Urothelium cell line (cell line): ENCODE measurements at regions not wholly inside any gene's neighbourhood (a gene's known extent, or its start where the extent isn't known, plus 50 kb on each side); places are given as distances from the start of the nearest gene placed in this dataset.
A peak's percentile ranks its signal among the peaks of the same experiment; 100 is the strongest.
"Not testable (repeated sequence)": the region's sequence is repeated elsewhere in the genome, so short reads cannot be mapped to it uniquely, and the experiment has no call there.

ENCODE experiments used
- DNase-seq: peaks from one replicate; pipeline ENCODE4 v3.0.0; 2011; ENCODE audit warnings: low spot score, mixed read lengths
- FAIRE-seq: peaks from 2 replicates; lab custom pipeline; 2011; peaks lifted over from hg19 to GRCh38; lab: Jason Lieb, UNC

DNA sequence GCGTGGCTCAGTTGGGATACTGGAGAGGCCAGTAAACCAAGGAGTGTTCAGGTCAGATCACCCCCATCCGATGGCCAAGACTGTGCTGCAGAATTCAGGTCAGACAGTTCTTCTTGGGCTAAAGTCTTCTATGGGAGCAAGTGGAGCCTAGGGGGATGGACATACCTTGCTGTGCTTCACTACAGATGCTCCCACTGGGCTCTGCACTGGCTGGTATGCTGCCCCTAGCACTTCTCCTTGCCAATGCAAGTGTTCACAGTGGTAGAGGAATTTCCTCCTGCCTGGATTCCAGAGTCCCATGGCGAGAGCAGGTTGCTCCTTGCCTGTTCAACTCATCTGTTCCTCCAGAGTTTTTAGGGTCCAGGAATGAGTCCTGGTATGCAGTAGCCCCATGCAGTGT, 134.2 kb upstream of the EDIL3 start:
- no peak for DNase-seq
- no peak for FAIRE-seq

DNA sequence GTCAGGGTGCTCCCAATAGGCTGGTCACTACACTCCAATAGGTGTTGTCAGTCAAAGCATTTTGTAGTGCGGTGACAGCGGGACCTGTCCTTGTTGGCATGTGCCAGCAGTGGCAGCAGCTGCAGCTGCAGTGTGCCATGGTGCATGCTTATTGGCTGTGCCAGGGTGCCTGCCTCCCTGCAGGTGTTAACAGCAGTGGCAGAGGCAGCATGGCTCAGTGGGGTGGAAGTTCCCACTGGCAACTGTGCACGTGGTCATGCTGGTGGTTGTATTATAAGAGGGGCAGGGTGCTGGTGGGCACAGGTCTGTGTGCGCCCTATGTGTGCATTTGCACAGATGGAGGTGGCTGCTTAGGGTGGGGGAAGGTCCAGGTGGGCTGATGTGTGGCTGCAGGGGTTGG, 133.7 kb upstream of the EDIL3 start:
- no peak for DNase-seq
- FAIRE-seq: no peak

DNA sequence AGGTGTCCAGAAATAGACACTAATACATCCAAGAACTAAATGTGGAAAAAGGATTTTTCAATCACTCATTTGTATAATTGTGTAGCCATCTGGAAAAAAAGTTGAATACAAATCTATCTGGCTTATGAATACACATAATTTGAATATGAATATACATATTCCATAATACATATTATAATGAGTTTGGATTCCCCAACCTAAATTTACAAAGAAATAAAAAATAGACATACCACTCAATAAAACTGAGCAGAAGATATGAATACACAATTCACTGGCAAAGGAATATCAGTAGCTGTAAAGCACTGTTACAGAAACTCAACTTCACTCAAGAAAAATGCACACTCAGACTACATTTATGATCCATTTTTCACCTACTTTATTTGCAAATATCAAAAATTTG, 121.9 kb upstream of the EDIL3 start:
- DNase-seq (no peak), FAIRE-seq (no peak)

DNA sequence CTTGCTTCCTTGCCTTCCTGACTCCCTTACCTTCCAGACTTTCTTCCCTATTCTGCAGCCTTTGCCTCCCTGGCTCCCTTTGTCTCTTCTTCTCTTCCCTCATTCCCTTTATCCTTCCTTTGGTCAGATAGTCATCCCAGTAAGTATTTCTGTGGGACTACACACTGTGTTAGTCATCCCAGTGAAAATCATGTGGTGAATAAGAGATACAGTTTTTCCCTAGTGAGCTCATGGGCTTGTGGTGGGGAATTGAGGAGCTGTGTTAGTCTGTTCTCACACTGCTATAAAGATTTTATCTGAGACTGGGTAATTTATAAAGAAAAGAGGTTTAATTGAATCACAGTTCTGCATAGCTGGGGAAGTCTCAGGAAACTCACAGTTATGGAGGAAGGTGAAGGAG, 109.8 kb upstream of the EDIL3 start:
- FAIRE-seq (no peak), DNase-seq (peak; percentile 36)

DNA sequence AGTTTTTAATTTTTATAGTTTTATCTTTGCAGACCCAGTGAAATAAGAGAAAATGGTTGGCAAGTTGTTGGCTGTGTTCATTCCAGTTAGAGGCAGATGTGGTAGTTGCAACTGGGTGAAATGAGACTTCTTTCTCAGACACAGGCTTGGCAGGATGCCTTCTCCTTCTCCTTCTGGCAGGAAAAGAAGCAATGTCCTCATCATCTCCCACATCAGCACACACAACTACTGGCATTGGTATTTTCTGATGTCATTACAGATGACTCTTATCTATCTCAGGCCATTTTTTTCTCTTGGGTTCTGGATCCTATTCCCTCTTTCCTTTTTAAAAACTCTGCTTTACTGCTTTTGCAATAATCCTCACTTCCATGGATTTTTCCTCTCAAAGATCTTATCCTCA, 103.3 kb upstream of the EDIL3 start:
- DNase-seq (peak; percentile 7), FAIRE-seq (no peak)

DNA sequence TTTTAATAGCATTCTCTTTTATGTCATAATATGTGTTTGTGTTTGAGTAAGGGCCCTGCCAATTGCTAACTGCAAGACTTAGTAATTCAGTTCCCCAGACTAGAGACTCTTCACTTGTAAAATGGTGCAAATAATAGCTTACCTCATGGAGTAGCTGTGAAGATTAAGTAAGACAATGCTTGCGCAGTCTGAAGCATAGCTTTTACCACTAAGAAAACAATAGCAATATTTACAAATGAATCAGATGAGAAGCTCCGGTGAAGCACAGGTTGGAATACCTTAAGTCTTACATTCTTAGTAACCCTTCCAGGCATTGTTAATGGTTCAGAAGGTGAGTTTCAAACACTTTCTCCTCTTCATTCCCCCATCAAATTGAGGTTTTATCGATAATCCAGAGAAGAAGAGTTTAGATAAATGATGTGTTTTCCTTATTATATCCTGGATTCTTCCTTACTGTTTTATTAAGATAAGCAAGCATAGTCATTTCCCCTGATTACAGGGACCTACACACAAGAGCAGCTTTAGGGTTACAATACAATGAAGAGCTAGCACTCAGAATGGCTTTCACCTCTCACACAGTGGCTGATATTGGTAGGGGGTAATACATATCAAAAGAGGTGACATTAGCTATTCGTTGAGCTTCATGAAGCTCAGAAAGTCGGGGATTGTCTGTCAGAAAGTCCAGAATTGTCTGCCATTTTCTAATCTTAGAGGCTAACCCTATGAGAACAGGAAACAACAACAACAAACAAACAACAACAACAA, 96.4 kb upstream of the EDIL3 start:
- FAIRE-seq: no peak

DNA sequence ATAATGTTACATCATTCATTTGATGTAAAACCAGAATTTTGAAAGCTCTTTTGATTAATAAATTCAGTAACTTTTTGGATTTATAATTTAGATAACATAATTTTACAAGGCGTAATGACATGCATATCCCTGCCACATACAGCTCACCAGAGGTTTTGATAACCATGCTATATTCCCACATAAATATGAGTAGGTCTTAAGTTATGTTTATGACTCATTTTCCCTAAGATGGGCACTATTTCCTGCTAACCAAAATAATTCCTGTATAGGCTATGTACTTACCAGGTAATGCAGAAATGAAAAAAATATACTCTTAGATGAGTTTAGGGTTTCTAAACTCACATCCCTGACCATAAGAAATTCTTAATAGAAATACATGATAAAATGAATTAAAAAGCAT, 93.9 kb upstream of the EDIL3 start:
- DNase-seq (no peak), FAIRE-seq (no peak)

More for the DNA sequence above, 96.4 kb upstream of the EDIL3 start:
- DNase-seq: no peak

DNA sequence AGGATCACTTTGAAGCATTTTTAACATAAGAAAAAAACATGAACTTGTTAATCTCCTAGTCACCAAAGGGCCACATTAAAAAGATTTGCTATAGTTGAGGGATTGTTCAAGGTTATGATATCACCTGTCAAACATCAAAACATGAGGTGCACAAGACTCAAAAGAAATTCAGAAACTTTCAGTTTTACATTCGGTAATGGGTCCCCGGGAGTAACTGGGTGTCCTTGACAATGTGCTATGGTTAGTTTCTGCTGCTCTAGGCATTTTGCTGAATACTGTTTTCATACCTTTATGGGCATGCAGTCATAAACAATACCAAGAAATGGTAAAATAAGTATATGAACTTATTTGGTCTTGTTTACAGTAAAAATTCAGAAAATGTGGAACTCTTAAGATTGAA, 92.8 kb upstream of the EDIL3 start:
- DNase-seq (no peak), FAIRE-seq (no peak)

DNA sequence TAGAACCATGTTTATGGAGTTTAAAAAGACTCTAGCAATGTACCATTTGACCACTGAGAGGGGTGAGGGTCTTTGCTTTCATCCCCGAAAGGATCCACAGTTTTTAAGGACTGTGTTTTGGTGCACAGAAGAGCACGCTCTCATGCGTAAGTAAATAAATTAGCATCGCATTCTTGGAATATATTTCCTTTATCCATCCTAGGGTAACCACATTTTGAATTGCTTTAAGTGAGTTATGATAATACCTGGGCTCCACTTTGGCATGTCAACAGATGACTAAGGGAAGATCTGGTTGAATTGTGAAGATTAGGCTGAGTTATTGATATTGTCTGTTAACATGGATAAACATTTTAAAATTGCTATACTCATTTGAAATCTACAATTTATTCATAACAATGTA, 89.4 kb upstream of the EDIL3 start:
- FAIRE-seq (no peak), DNase-seq (no peak)

DNA sequence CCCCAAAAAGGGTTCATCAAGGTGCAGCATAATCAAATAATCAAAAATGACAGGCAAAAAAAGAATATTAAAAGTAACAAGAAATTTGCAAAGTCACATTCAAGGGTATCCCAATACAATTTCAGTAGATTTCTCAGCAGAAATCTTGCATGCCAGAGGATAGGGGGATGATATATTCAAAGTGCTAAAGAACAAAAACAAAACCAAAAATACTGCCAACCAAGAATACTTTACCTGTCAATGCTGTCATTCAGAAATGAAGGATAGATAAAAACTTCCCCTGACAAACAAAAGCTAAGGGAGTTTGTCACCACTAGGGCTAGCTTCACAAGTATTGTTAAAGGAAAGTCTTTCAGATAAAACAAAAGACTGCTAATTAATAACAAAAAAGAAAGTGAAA, 68.7 kb upstream of the EDIL3 start:
- FAIRE-seq (no peak), DNase-seq (no peak)

DNA sequence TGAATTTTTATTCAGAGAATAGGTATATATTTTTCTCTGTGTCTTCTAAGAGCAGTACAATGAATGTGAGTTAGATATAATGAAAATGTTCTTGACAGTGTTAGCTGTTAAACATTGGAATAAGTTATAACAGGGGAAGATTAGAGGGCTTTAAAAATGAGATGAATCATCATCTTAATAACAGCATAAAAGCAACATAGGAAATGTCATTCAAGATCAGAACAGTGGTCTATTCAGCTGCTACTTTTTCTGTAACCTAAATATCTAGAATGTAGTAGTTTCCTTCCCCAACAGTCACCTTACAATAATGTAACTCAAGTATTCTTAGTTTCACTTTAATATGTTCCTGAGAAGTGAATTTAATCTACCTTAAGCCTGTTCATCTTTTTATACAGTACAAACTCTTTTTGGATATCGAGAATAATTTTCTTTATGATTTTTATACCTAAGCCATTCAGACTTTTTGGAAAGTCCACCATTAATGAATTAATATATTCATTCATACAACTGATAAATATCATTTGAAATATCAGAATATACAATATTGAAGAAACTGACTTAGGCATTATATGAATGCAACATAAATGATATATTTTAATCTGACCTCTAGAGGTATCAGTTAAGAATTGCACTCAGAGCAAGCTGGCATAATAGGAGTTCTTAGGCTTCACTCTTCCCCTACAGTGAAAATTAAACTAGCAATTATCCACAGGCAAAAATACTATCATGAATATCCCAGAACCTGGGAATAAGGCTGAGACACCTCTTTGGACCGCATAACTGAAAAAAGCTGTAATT, 66.1 kb upstream of the EDIL3 start:
- FAIRE-seq (no peak), DNase-seq (peak; percentile 7)

DNA sequence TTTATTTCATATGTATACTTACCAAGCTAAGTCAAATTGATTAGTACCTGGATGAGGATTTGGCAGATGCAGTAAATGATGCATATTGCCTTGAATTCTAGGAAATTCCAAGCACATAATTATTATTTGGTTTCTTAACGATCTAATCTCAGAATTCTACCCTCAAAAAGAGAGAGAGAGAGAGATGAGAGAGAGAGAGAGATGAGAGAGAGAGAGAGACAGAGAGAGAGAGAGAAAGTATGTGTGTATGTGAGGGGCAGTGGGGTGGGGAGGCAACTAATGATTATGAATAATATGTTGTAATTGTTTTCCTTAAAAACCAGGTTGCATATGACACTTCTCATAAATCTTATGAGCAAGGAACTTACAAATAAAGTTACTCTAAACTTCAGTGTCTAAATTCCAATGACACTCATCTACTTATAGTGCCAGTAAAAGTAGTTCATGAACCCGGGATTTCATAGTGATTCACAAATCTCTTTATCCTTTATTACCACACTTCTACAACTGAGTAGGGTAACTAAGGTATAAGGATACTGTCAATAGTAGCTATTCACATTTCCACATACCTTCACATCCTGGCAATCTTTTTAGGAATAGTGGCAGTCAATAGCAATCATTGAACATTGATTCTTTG, 60.5 kb upstream of the EDIL3 start:
- FAIRE-seq (no peak), DNase-seq (no peak)

DNA sequence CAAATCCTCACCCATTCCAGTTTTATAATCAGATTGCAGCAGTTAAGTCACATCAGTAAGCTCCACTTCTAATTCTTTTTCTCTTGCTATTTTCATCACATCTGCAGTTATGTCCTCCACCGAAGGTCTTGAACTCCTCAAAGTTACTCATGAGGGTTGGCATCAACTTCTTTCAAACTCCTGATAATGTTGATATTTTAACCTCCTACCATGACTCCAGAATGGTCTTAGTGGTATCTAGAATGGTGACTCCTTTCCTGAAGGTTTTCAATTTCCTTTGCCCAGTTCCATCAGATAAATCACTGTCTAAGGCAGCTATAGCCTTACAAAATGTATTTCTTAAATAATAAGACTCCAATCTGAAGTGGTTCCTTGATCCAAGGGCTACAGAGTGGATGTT, 53.8 kb upstream of the EDIL3 start:
- no peak for FAIRE-seq
- no peak for DNase-seq

DNA sequence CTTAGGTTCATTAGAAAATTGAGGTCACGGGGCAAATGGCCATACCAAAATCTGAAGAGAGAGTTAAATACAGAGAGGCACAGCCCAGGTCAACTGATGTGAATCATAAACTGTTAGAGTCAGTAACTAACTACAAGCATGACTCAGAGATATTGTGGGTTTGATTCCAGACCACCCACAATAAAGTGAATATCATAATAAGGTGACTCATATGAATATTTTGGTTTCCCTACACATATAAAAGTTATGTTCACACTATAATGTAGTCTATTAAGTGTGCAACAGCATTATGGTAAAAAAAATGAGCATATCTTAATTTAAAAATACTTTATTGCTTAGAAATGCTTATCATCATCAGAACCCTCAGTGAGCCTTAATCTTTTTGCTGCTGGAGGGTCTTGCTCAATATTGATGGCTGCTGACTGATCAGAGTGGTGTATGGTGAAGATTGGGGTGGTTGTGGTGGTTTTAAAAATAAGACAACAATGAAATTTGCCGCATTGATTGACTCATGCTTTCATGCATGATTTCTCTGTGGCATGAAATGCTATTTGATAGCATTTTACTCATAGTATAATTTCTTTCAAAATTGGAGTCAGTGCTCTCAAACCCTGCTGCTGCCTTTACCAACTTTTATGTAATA, 53.1 kb upstream of the EDIL3 start:
- DNase-seq (peak; percentile 50), FAIRE-seq (no peak)

DNA sequence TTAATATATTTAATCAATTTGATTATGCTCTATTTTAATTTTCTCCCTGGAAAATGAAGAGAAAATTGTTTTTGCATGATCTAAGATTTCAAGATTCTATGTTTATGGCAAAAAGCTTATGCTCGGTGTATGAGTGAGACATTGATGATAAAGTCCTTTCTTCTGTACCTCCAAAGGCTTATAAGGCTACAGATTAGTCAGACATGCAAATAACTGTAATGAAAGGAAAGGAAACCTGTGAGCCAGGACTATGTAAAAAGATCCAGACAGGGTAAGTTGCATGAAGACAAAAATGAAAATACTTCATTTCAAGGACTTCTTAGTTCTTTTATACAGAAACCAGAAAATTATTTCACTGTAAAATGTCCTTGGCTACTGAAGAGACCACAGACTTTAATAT, 52.2 kb upstream of the EDIL3 start:
- FAIRE-seq (no peak), DNase-seq (no peak)

DNA sequence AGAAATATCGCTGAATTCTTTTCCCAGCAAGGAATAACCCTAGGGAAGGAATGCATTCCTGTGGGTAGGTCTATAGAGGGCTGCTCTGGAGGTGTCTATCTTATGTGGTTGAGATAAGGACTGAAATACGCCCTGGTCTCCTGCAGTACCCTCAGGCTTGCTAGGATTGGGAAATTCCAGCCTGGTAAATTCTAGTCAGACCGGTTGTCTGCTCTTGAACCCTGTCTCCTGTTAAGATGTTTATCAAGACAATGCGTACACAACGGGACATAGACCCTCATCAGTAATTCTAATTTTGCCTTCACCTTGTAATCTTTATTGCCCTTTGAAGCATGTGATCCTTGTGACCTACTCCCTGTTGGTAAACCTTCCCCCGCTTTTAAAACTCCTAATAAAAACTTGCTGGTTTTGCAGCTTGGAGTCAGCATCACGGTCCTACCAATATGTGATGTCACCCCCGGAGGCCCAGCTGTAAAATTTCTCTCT, 51.2 kb upstream of the EDIL3 start:
- not testable (repeated sequence) for FAIRE-seq, DNase-seq
